T-cell (primary cell): ENCODE measurements at regions not wholly inside any gene's neighbourhood (a gene's known extent, or its start where the extent isn't known, plus 50 kb on each side); places are given as distances from the start of the nearest gene placed in this dataset.

Source experiments
- ATAC-seq, 4 experiments: fragments of 200-7000 bp in 3 of 4; fragments of 150-1000 bp in 1 of 4; cut with Tn5 transposase; replicated peaks in 1 of 4; 1 replicate in 3 of 4; 2 replicates in 1 of 4; pipeline ENCODE4 v1.10.0; 2021; ENCODE audit warnings: moderate library complexity in 3 of 4, mild to moderate bottlenecking in 2 of 4, moderate number of reproducible peaks in 1 of 4
- CTCF ChIA-PET, 2 donors: fragments of 300-600 bp; sonication (Branson Sonifier 250); formaldehyde crosslinking; loops; one replicate each; lab custom pipeline; 2022; ENCODE audit warnings: antibody characterized with exemption in 2 of 2; lab: Charles Lee
- POLR2A ChIA-PET, 2 donors: fragments of 300-600 bp; sonication (Branson Sonifier 250); formaldehyde crosslinking; loops; one replicate each; lab custom pipeline; 2022; ENCODE audit warnings: antibody characterized with exemption in 2 of 2; lab: Charles Lee
- DNase-seq, 35 experiments: peaks; one replicate each; pipeline versions ENCODE4 v3.0.0 to v3.0.0-alpha.2; 2013 to 2023
- H3K27ac ChIP-seq: one replicate; pipeline ENCODE4 v1.5.1; 2013; ENCODE audit warnings: low read length
- H3K27me3 ChIP-seq, 2 experiments: replicated peaks in 1 of 2; 1 replicate in 1 of 2; 2 replicates in 1 of 2; pipeline versions ENCODE4 v1.6.1 to v1.7.0; 2013; ENCODE audit warnings: low read length in 1 of 2, mixed read lengths in 1 of 2; ENCODE audit not compliant: control insufficient read depth in 2 of 2, insufficient read depth in 2 of 2; ENCODE audit errors: extremely low read depth in 1 of 2
- H3K36me3 ChIP-seq, 2 donors: 1 replicate in 1 of 2; 2 replicates in 1 of 2; pipeline versions ENCODE4 v1.6.1 to v1.7.0; 2013; ENCODE audit warnings: low read length in 1 of 2; ENCODE audit not compliant: control insufficient read depth in 2 of 2, insufficient read depth in 1 of 2; ENCODE audit errors: extremely low read depth in 1 of 2
- H3K4me1 ChIP-seq, 2 experiments: 1 replicate in 1 of 2; 2 replicates in 1 of 2; pipeline versions ENCODE4 v1.6.1 to v1.7.0; 2013; ENCODE audit warnings: low read length in 2 of 2, mixed read lengths in 1 of 2; ENCODE audit not compliant: insufficient read depth in 2 of 2, control insufficient read depth in 1 of 2; ENCODE audit errors: extremely low read depth in 1 of 2
- H3K4me3 ChIP-seq, 2 donors: 1 replicate in 1 of 2; 2 replicates in 1 of 2; pipeline versions ENCODE4 v1.5.1 to v1.7.0; 2013; ENCODE audit warnings: mild to moderate bottlenecking in 2 of 2, low read length in 1 of 2, moderate library complexity in 1 of 2; ENCODE audit not compliant: control insufficient read depth in 1 of 2; ENCODE audit errors: extremely low read depth in 1 of 2
- H3K9me3 ChIP-seq: 2 replicates; pipeline ENCODE4 v1.7.0; 2013
- H3K27ac Mint-ChIP-seq, 2 donors: one replicate each; pipeline ENCODE4 v1.8.0; 2020 to 2021; ENCODE audit warnings: mild to moderate bottlenecking in 2 of 2, mixed read lengths in 2 of 2
- H3K27me3 Mint-ChIP-seq, 2 donors: one replicate each; pipeline ENCODE4 v1.8.0; 2021 to 2022; ENCODE audit warnings: mixed read lengths in 2 of 2
- H3K36me3 Mint-ChIP-seq: one replicate; pipeline ENCODE4 v1.8.0; 2021; ENCODE audit warnings: mixed read lengths
- H3K4me1 Mint-ChIP-seq, 3 donors: one replicate each; pipeline ENCODE4 v1.8.0; 2020 to 2022; ENCODE audit warnings: mixed read lengths in 3 of 3, mild to moderate bottlenecking in 1 of 3
- H3K4me3 Mint-ChIP-seq, 3 donors: one replicate each; pipeline ENCODE4 v1.8.0; 2020 to 2022; ENCODE audit warnings: mild to moderate bottlenecking in 3 of 3, mixed read lengths in 3 of 3, moderate library complexity in 3 of 3
- H3K9me3 Mint-ChIP-seq, 3 donors: one replicate each; pipeline ENCODE4 v1.8.0; 2020 to 2022; ENCODE audit warnings: mixed read lengths in 3 of 3
- WGBS: methylation state at CpG from one replicate; pipeline ENCODE4 v1.1.5; 2013; ENCODE audit warnings: missing lambda C conversion rate; ENCODE audit not compliant: insufficient coverage; 5-methylcytosine and 5-hydroxymethylcytosine counted together

DNA sequence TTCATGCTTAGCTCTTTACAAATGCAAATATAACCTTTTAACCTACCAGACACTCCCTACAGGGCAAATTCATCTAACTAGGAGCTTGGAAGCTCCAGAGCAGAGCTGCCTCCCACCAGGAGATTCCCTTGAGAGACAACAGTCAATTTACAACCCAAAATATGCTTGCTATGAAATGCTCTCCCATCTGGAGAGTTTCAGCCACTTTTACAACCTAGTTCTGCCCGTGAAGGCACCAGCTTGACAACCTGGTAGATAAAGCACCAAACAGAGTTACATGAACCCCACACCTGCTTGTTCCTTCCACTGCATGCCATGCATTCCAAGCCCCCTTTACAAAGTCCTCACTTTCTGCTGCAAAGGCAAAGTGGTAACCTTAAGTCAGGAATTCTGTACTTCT lies 215.3 kb upstream of the KIF2B start:
- Mint-ChIP-seq H3K27me3 (no peaks in the 10 kb centered on the region), H3K36me3 (no peaks in the 10 kb centered on the region), H3K9me3 (peaks cover 30 to 33% (median 31%) of the 10 kb centered on the region in 3 donors), H3K27ac (no peak overlapping the region), H3K4me1 (no peaks in the 10 kb centered on the region), H3K4me3 (no peak overlapping the region)
- Histone ChIP-seq H3K27ac (no peak overlapping the region), H3K36me3 (no peaks in the 10 kb centered on the region), H3K27me3 (no peaks in the 10 kb centered on the region), H3K4me3 (no peak overlapping the region), H3K9me3 (no peaks in the 10 kb centered on the region), H3K4me1 (no peaks in the 10 kb centered on the region)
- CTCF ChIA-PET, result interaction anchor here in 1 of 2 donors (0.6 kb wide), 1 partner anchor 173 kb away, joined by 3 read pairs; no protein-coding TSS in a partner anchor
- no peak for DNase-seq
- 31% methylated on average over 1 of the region's 1 CpG for WGBS
- ATAC-seq, result no peak
- POLR2A ChIA-PET, result interaction anchor here in 1 of 2 donors (0.6 kb wide), 1 partner anchor 238 kb away, joined by 3 read pairs; no protein-coding TSS in a partner anchor

DNA sequence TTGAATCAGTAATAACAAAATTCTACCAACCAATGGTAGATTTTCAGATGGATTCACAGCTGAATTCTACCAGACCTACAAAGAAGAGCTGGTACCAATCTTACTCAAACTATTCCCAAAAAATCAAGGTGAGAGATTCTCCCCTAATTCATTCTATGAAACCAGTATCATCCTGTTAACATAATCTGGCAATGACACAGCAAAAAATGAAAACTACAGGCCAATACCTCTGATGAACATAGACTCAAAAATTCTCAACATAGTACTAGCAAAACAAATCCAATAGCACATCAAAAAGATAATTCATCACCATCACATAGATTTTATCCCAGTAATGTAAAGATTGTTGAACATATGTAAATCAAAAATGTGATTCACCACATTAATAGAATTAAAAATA lies 234.4 kb upstream of the KIF2B start:
- H3K9me3 Mint-ChIP-seq, result peaks cover 15 to 25% (median 24%) of the 10 kb centered on the region in 3 donors
- DNase-seq, result no peak

DNA sequence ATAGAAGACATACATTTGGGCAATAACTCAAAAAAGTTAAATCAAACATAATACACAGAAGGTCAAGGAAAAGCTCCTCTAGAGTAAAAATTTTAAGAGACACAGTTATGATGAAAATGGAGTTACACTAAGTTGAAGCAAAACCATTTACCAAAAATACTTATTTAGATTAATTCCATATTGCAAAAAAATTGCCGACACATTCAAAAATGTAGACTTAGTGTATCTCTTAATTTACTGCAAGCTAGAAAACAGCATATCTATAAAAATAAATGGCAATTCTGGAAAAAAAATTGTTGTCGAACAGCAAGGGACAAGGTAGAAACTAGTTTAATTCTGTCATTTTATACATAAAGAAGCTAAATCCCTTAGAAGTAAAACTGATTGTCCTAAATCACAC lies 248.7 kb upstream of the KIF2B start:
- Mint-ChIP-seq H3K27ac (no peak overlapping the region), H3K4me1 (peaks cover 0 to 4% (median 0%) of the 10 kb centered on the region in 3 donors), H3K4me3 (no peak overlapping the region), H3K36me3 (no peaks in the 10 kb centered on the region), H3K27me3 (no peaks in the 10 kb centered on the region), H3K9me3 (peaks cover 0 to 9% (median 4%) of the 10 kb centered on the region in 3 donors)
- ATAC-seq (no peak), DNase-seq (no peak)
- WGBS, result no CpG with 5 or more reads among the region's 2 CpGs
- Histone ChIP-seq H3K36me3 (no peaks in the 10 kb centered on the region), H3K4me3 (no peak overlapping the region), H3K4me1 (no peaks in the 10 kb centered on the region), H3K27ac (no peak overlapping the region), H3K9me3 (peaks cover 2% of the 10 kb centered on the region), H3K27me3 (no peaks in the 10 kb centered on the region)
- CTCF ChIA-PET, result no interaction called here
- POLR2A ChIA-PET, result no interaction called here

More for the DNA sequence above, 234.4 kb upstream of the KIF2B start:
- H3K27me3 ChIP-seq, result no peaks in the 10 kb centered on the region
- no peaks in the 10 kb centered on the region for H3K27me3 Mint-ChIP-seq
- CTCF ChIA-PET, result no interaction called here
- no peak overlapping the region for H3K4me3 Mint-ChIP-seq
- H3K4me1 Mint-ChIP-seq, result no peaks in the 10 kb centered on the region
- no peak overlapping the region for H3K4me3 ChIP-seq
- no peak for ATAC-seq
- no peaks in the 10 kb centered on the region for H3K4me1 ChIP-seq
- no peaks in the 10 kb centered on the region for H3K36me3 ChIP-seq
- POLR2A ChIA-PET, result no interaction called here
- no peak overlapping the region for H3K27ac Mint-ChIP-seq
- no peaks in the 10 kb centered on the region for H3K36me3 Mint-ChIP-seq
- H3K9me3 ChIP-seq, result no peaks in the 10 kb centered on the region
- H3K27ac ChIP-seq, result no peak overlapping the region

DNA sequence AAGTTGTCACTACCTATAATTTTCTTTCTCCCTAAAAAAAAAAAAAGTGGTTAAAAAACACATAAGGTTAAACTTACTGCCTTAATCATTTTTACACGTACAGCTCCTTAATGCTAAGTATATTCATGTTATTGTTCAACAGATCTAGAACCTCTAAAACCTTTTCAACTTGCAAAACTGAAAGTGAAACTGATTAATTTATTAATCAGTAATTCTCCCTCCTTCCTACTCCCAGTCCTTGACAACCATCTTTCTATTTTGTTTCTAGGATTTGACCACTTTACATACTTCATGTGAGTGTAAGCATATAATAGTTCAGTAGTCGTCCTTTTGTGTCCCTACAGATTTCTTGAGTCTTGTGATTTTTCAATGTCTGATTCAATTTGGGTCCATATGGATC lies 251.4 kb upstream of the KIF2B start:
- ATAC-seq (no peak), DNase-seq (no peak)
- Histone ChIP-seq H3K27ac (no peak overlapping the region), H3K9me3 (peaks cover 2% of the 10 kb centered on the region), H3K4me3 (no peak overlapping the region), H3K27me3 (no peaks in the 10 kb centered on the region), H3K4me1 (no peaks in the 10 kb centered on the region), H3K36me3 (no peaks in the 10 kb centered on the region)
- Mint-ChIP-seq H3K4me1 (peaks cover 0 to 4% (median 0%) of the 10 kb centered on the region in 3 donors), H3K27ac (no peak overlapping the region), H3K27me3 (no peaks in the 10 kb centered on the region), H3K4me3 (no peak overlapping the region), H3K36me3 (no peaks in the 10 kb centered on the region), H3K9me3 (peaks cover 0 to 6% (median 4%) of the 10 kb centered on the region in 3 donors)
- ChIA-PET POLR2A (no interaction called here), CTCF (no interaction called here)
- WGBS, result no CpG with 5 or more reads among the region's 2 CpGs

DNA sequence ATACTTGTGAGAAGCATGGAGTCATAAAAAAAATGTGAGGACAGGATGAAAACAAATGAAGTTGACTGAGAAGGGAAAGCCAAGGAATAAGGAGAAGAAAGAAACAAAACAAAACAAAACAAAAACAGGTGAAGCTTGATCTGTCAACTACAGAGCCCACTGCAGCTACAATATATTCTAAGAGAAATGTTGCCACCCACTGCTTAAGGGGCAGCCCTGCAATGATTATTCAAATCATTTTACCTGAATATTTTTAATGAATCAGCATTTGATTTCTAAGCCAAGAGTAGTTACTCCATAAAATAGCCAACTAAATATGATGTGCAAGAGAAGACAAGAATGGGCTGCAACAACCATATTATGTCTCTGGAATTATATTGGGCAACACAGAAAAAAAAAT lies 252.0 kb upstream of the KIF2B start:
- ChIA-PET CTCF (no interaction called here), POLR2A (no interaction called here)
- Mint-ChIP-seq H3K27ac (no peak overlapping the region), H3K4me1 (peaks cover 0 to 4% (median 0%) of the 10 kb centered on the region in 3 donors), H3K36me3 (no peaks in the 10 kb centered on the region), H3K27me3 (no peaks in the 10 kb centered on the region), H3K9me3 (peaks cover 0 to 6% (median 4%) of the 10 kb centered on the region in 3 donors), H3K4me3 (no peak overlapping the region)
- no peaks in the 10 kb centered on the region for H3K36me3 ChIP-seq
- ATAC-seq (no peak), DNase-seq (no peak)
- no peak overlapping the region for H3K4me3 ChIP-seq
- peaks cover 2% of the 10 kb centered on the region for H3K9me3 ChIP-seq
- H3K27me3 ChIP-seq, result no peaks in the 10 kb centered on the region
- H3K4me1 ChIP-seq, result no peaks in the 10 kb centered on the region
- H3K27ac ChIP-seq, result no peak overlapping the region

DNA sequence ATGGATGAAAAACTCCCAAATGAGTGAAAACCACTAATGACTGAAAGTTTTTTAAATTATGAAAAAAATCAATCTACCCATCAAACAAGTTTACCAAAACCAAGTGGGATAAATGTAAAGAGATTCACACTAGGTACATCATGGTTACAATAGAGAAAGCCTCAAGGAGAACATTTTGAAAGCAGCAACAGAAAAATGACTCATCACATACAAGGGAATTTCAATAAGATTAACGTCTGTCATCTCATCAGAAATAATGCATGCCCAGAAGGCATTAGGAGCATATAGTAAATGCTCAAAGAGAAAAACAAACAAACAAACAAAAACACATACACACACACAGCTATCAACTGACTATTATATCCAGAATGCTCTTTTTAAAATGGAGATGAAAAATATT lies 261.8 kb upstream of the KIF2B start:
- no peaks in the 10 kb centered on the region for H3K36me3 Mint-ChIP-seq
- POLR2A ChIA-PET, result interaction anchor here in 1 of 2 donors (0.6 kb wide), 1 partner anchor 22 kb away, joined by 3 read pairs; no protein-coding TSS in a partner anchor
- H3K4me3 Mint-ChIP-seq, result no peak overlapping the region
- Histone ChIP-seq H3K36me3 (no peaks in the 10 kb centered on the region), H3K4me3 (no peak overlapping the region), H3K27me3 (no peaks in the 10 kb centered on the region), H3K9me3 (no peaks in the 10 kb centered on the region), H3K4me1 (no peaks in the 10 kb centered on the region), H3K27ac (no peak overlapping the region)
- CTCF ChIA-PET, result no interaction called here
- peaks cover 4 to 30% (median 19%) of the 10 kb centered on the region in 3 donors for H3K9me3 Mint-ChIP-seq
- no peaks in the 10 kb centered on the region for H3K4me1 Mint-ChIP-seq
- no peak for DNase-seq
- H3K27me3 Mint-ChIP-seq, result no peaks in the 10 kb centered on the region
- WGBS, result no CpG with 5 or more reads among the region's 1 CpG
- ATAC-seq, result no peak
- H3K27ac Mint-ChIP-seq, result no peak overlapping the region

DNA sequence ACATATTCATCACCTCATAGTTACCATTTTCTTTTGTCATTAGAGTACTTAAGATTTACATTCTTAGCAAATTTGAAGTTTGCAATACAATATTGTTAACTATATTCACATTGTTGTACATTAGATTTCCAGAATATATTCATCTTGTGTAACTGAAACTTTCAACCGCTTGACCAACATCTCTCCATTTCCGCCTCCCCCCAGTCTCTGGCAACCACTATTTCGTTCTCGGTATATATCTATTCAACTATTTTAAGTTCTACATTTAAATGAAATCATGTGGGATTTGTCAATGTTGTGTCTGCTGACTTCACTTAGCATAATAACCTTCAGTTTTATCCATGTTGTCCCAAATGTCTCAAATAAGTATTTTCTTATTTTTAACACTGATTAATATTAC lies 274.5 kb upstream of the KIF2B start:
- Mint-ChIP-seq H3K9me3 (peaks cover 10 to 12% (median 10%) of the 10 kb centered on the region in 3 donors), H3K27ac (no peak overlapping the region), H3K27me3 (no peaks in the 10 kb centered on the region), H3K36me3 (no peaks in the 10 kb centered on the region), H3K4me1 (no peaks in the 10 kb centered on the region), H3K4me3 (no peak overlapping the region)
- no peaks in the 10 kb centered on the region for H3K36me3 ChIP-seq
- DNase-seq (no peak), ATAC-seq (no peak)
- POLR2A ChIA-PET, result no interaction called here
- CTCF ChIA-PET, result no interaction called here
- no peak overlapping the region for H3K4me3 ChIP-seq
- no CpG with 5 or more reads among the region's 4 CpGs for WGBS
- H3K27ac ChIP-seq, result no peak overlapping the region
- H3K4me1 ChIP-seq, result no peaks in the 10 kb centered on the region
- H3K27me3 ChIP-seq, result no peaks in the 10 kb centered on the region
- H3K9me3 ChIP-seq, result no peaks in the 10 kb centered on the region
